ENCODE measurements at regions not wholly inside any gene's neighbourhood (a gene's known extent, or its start where the extent isn't known, plus 50 kb on each side); places are given as distances from the start of the nearest gene placed in this dataset.

GRCh38 chr1:30277911-30278310 is 445.5 kb downstream of the MATN1 start (continued):
- TF ChIP-seq PREB (CRISPR knock-in tag; IDR thresholded peaks at IDR 0.05) (no peak), ZBTB10 (CRISPR knock-in tag; IDR thresholded peaks at IDR 0.05; ENCODE audit: borderline replicate concordance) (no peak), ZHX2 (IDR thresholded peaks at IDR 0.05; ENCODE audit: low read depth) (no peak), ZHX2 (CRISPR knock-in tag; IDR thresholded peaks at IDR 0.05; ENCODE audit: borderline replicate concordance) (no peak), ZNF253 (CRISPR knock-in tag; IDR thresholded peaks at IDR 0.05; ENCODE audit: borderline replicate concordance) (no peak), FOSL1 (CRISPR knock-in tag; IDR thresholded peaks at IDR 0.05; ENCODE audit: borderline replicate concordance) (no peak), ZNF766 (CRISPR knock-in tag; IDR thresholded peaks at IDR 0.05; ENCODE audit: borderline replicate concordance) (no peak), ZNF34 (CRISPR knock-in tag; IDR thresholded peaks at IDR 0.05; ENCODE audit: borderline replicate concordance) (no peak), SMARCE1 (IDR thresholded peaks at IDR 0.05; ENCODE audit: borderline replicate concordance) (no peak), ATRX (CRISPR knock-in tag; IDR thresholded peaks at IDR 0.05; ENCODE audit: borderline replicate concordance) (no peak), ZNF329 (CRISPR knock-in tag; IDR thresholded peaks at IDR 0.05; ENCODE audit: low read depth) (no peak), CENPX (CRISPR knock-in tag; IDR thresholded peaks at IDR 0.05) (no peak)
